H1 (cell line): ENCODE measurements at regions not wholly inside any gene's neighbourhood (a gene's known extent, or its start where the extent isn't known, plus 50 kb on each side); places are given as distances from the start of the nearest gene placed in this dataset.

ENCODE experiments used
- CTCF ChIA-PET: fragments of 300-600 bp; sonication (Branson Sonifier 250); formaldehyde crosslinking; loops from one replicate; lab custom pipeline; 2021; ENCODE audit not compliant: partially characterized antibody; lab: Charles Lee
- POLR2A ChIA-PET: fragments of 300-600 bp; sonication (Branson Sonifier 250); formaldehyde crosslinking; loops from one replicate; lab custom pipeline; 2021; ENCODE audit warnings: inconsistent platforms; ENCODE audit not compliant: partially characterized antibody; lab: Charles Lee
- DNase-seq, 2 experiments: peaks; one replicate each; pipeline versions ENCODE4 v3.0.0 to v3.0.0-alpha.2; 2010 to 2022; ENCODE audit warnings: low spot score in 2 of 2, low read depth in 1 of 2, mixed read lengths in 1 of 2
- FAIRE-seq: peaks from 2 replicates; lab custom pipeline; 2011; peaks lifted over from hg19 to GRCh38; lab: Jason Lieb, UNC
- H2AFZ ChIP-seq: 2 replicates; pipeline ENCODE4 v1.8.1; 2012; ENCODE audit warnings: low read length, inconsistent platforms
- H2AK5ac ChIP-seq: 2 replicates; pipeline ENCODE4 v1.6.1; 2013; ENCODE audit warnings: low read depth, low read length
- H2BK120ac ChIP-seq: replicated peaks from 2 replicates; pipeline ENCODE3; 2013; ENCODE audit warnings: low read depth, low read length, inconsistent platforms
- H2BK12ac ChIP-seq: 2 replicates; pipeline ENCODE4 v1.6.1; 2013; ENCODE audit warnings: low read depth, low read length
- H2BK15ac ChIP-seq: 2 replicates; pipeline ENCODE4 v1.6.1; 2013; ENCODE audit warnings: low read length
- H2BK20ac ChIP-seq: 2 replicates; pipeline ENCODE4 v1.6.1; 2013; ENCODE audit warnings: low read length
- H2BK5ac ChIP-seq: 2 replicates; pipeline ENCODE4 v1.6.1; 2013; ENCODE audit warnings: low read depth, low read length
- H3K14ac ChIP-seq: 2 replicates; pipeline ENCODE4 v1.6.1; 2013; ENCODE audit warnings: inconsistent platforms; ENCODE audit not compliant: insufficient read length
- H3K18ac ChIP-seq: 2 replicates; pipeline ENCODE4 v1.6.1; 2013; ENCODE audit warnings: low read length; ENCODE audit errors: extremely low read depth
- H3K23ac ChIP-seq: 2 replicates; pipeline ENCODE4 v1.6.1; 2013; ENCODE audit warnings: inconsistent platforms; ENCODE audit not compliant: insufficient read length
- H3K23me2 ChIP-seq: 2 replicates; pipeline ENCODE4 v1.6.1; 2013; ENCODE audit warnings: low read depth, low read length
- H3K27ac ChIP-seq: 2 replicates; pipeline ENCODE4 v1.6.1; 2011; ENCODE audit warnings: low read depth, low read length, inconsistent platforms
- H3K27me3 ChIP-seq, 4 experiments: replicated peaks in 1 of 4; 1 replicate in 1 of 4; 2 replicates in 3 of 4; pipeline versions ENCODE4 v1.6.1 to v1.8.1; 2011 to 2013; ENCODE audit warnings: low read length in 3 of 4, mild to moderate bottlenecking in 3 of 4, inconsistent platforms in 2 of 4, mixed read lengths in 2 of 4, moderate library complexity in 1 of 4; ENCODE audit not compliant: control insufficient read depth in 3 of 4, insufficient read depth in 3 of 4; ENCODE audit errors: extremely low read depth in 1 of 4
- H3K36me3 ChIP-seq, 4 experiments: 2 replicates each; pipeline versions ENCODE4 v1.6.1 to v1.8.1; 2011 to 2013; ENCODE audit warnings: mild to moderate bottlenecking in 4 of 4, low read length in 3 of 4, moderate library complexity in 2 of 4, control low read depth in 1 of 4, inconsistent platforms in 1 of 4; ENCODE audit not compliant: insufficient read depth in 4 of 4, control insufficient read depth in 2 of 4
- H3K4ac ChIP-seq: replicated peaks from 2 replicates; pipeline ENCODE3; 2013; ENCODE audit warnings: low read length, low read depth, mixed read lengths, inconsistent platforms; ENCODE audit not compliant: insufficient read length
- H3K4me1 ChIP-seq, 4 experiments: replicated peaks in 1 of 4; 1 replicate in 1 of 4; 2 replicates in 3 of 4; pipeline versions ENCODE4 v1.6.1 to v1.8.1; 2011 to 2013; ENCODE audit warnings: low read length in 3 of 4, inconsistent platforms in 2 of 4, mixed read lengths in 1 of 4; ENCODE audit not compliant: insufficient read depth in 4 of 4, control insufficient read depth in 3 of 4
- H3K4me2 ChIP-seq, 2 experiments: 2 replicates each; pipeline versions ENCODE4 v1.6.1 to v1.8.1; 2011 to 2013; ENCODE audit warnings: low read depth in 2 of 2, low read length in 2 of 2, control low read depth in 1 of 2, inconsistent platforms in 1 of 2, mild to moderate bottlenecking in 1 of 2; ENCODE audit not compliant: insufficient read depth in 1 of 2
- H3K4me3 ChIP-seq, 4 experiments: fragments of 200-600, 300-600 bp in 1 of 4; sonication (generic), shearing (Covaris generic), sonication (Bioruptor Twin) in 1 of 4; 2 replicates each; pipeline versions ENCODE4 v1.5.1 to v1.8.1; 2011 to 2016; ENCODE audit warnings: low read length in 4 of 4, low read depth in 3 of 4, control low read depth in 2 of 4, inconsistent platforms in 2 of 4, mild to moderate bottlenecking in 2 of 4, mixed read lengths in 1 of 4, moderate library complexity in 1 of 4; ENCODE audit not compliant: insufficient read depth in 2 of 4; ENCODE audit errors: extremely low read depth in 1 of 4
- H3K56ac ChIP-seq: replicated peaks from 2 replicates; pipeline ENCODE3; 2013; ENCODE audit warnings: low read depth, mild to moderate bottlenecking, mixed read lengths, low read length, inconsistent platforms; ENCODE audit not compliant: insufficient read length
- H3K79me1 ChIP-seq: 2 replicates; pipeline ENCODE4 v1.6.1; 2013; ENCODE audit warnings: low read depth, low read length, control low read depth
- H3K79me2 ChIP-seq, 2 experiments: 2 replicates each; pipeline versions ENCODE4 v1.6.1 to v1.8.1; 2012 to 2013; ENCODE audit warnings: low read length in 2 of 2, mild to moderate bottlenecking in 2 of 2, inconsistent platforms in 1 of 2; ENCODE audit not compliant: insufficient read depth in 2 of 2, control insufficient read depth in 1 of 2
- H3K9ac ChIP-seq, 4 experiments: replicated peaks in 1 of 4; 1 replicate in 1 of 4; 2 replicates in 3 of 4; pipeline versions ENCODE4 v1.6.1 to v1.8.1; 2011 to 2013; ENCODE audit warnings: low read depth in 3 of 4, low read length in 3 of 4, control low read depth in 2 of 4, mild to moderate bottlenecking in 2 of 4, moderate library complexity in 2 of 4, inconsistent platforms in 1 of 4; ENCODE audit errors: extremely low read depth in 1 of 4
- H3K9me3 ChIP-seq, 2 experiments: 2 replicates each; pipeline versions ENCODE4 v1.6.1 to v1.8.1; 2012 to 2013; ENCODE audit warnings: mild to moderate bottlenecking in 2 of 2, moderate library complexity in 2 of 2, control low read depth in 1 of 2, inconsistent platforms in 1 of 2, low read depth in 1 of 2, low read length in 1 of 2, mixed read lengths in 1 of 2; ENCODE audit not compliant: insufficient read depth in 2 of 2
- H4K20me1 ChIP-seq, 2 experiments: replicated peaks in 1 of 2; 2 replicates each; pipeline versions ENCODE3 to v1.8.1; 2011 to 2013; ENCODE audit warnings: inconsistent platforms in 2 of 2, low read length in 2 of 2, mild to moderate bottlenecking in 1 of 2; ENCODE audit not compliant: insufficient read depth in 2 of 2, control insufficient read depth in 1 of 2
- H4K5ac ChIP-seq: 2 replicates; pipeline ENCODE4 v1.6.1; 2013; ENCODE audit warnings: low read length, low read depth, mixed read lengths, inconsistent platforms; ENCODE audit not compliant: insufficient read length
- H4K8ac ChIP-seq: 2 replicates; pipeline ENCODE4 v1.8.0; 2013; ENCODE audit warnings: mild to moderate bottlenecking, moderate library complexity, low read length, inconsistent platforms; ENCODE audit not compliant: insufficient read depth; ENCODE audit errors: extremely low read depth
- H4K91ac ChIP-seq: replicated peaks from 2 replicates; pipeline ENCODE3; 2013; ENCODE audit warnings: low read length, mixed read lengths, inconsistent platforms; ENCODE audit not compliant: insufficient read length
- BCL11A ChIP-seq, 2 experiments: IDR thresholded peaks; one replicate each; pipeline ENCODE4 v1.6.1; 2011; ENCODE audit warnings: low read depth in 2 of 2, low read length in 2 of 2, mild to moderate bottlenecking in 2 of 2
- WGBS, 2 experiments: shearing (Covaris generic) in 1 of 2; methylation state at CpG; one replicate each; pipeline versions ENCODE4 v1.1.6 to v1.1.7; 2013 to 2015; ENCODE audit warnings: low lambda C conversion rate in 2 of 2, mixed read lengths in 2 of 2, inconsistent platforms in 1 of 2, low coverage in 1 of 2, missing lambda C conversion rate in 1 of 2; ENCODE audit not compliant: insufficient replicate concordance in 2 of 2, insufficient coverage in 1 of 2, insufficient read length in 1 of 2; ENCODE audit errors: extremely low coverage in 1 of 2, missing lambda C conversion rate in 1 of 2; 5-methylcytosine and 5-hydroxymethylcytosine counted together

- no peak overlapping the region for H3K23ac ChIP-seq
- no peaks in the 10 kb centered on the region for H3K4me1 ChIP-seq
- CTCF ChIA-PET: interaction anchor here (0.9 to 1.3 kb wide), 4 partner anchors 12 to 492 kb away, joined by 3 to 4 read pairs (median 3); no protein-coding TSS in a partner anchor
- POLR2A ChIA-PET: no interaction called here
- no peak overlapping the region for H2BK20ac ChIP-seq
- H2AFZ ChIP-seq: no peak overlapping the region
- no peak overlapping the region for H4K8ac ChIP-seq
- no peak overlapping the region for H3K4ac ChIP-seq
- no peak overlapping the region for H2AK5ac ChIP-seq
- no peak overlapping the region for H3K56ac ChIP-seq
- no peaks in the 10 kb centered on the region for H3K79me2 ChIP-seq
- no peak overlapping the region for H3K18ac ChIP-seq
- no peak for DNase-seq
- 91% methylated on average over 4 of the region's 4 CpGs; no CpG with 5 or more reads in 1 of the 2 experiments for WGBS, 2 experiments
- H2BK5ac ChIP-seq: no peak overlapping the region
- H3K36me3 ChIP-seq: no peaks in the 10 kb centered on the region
- no peak overlapping the region for H3K9ac ChIP-seq
- no peaks in the 10 kb centered on the region for H3K79me1 ChIP-seq
- H3K4me3 ChIP-seq: no peak overlapping the region
- no peak overlapping the region for H2BK12ac ChIP-seq
- no peaks in the 10 kb centered on the region for H4K20me1 ChIP-seq
- no peak for FAIRE-seq
- H3K4me2 ChIP-seq: no peak overlapping the region
- H3K23me2 ChIP-seq: no peaks in the 10 kb centered on the region
- no peak overlapping the region for H4K91ac ChIP-seq
- H3K9me3 ChIP-seq: no peaks in the 10 kb centered on the region
- no peak overlapping the region for H2BK15ac ChIP-seq
- H4K5ac ChIP-seq: no peak overlapping the region
- no peak overlapping the region for H3K27ac ChIP-seq
- H3K14ac ChIP-seq: no peak overlapping the region
- no peaks in the 10 kb centered on the region for H3K27me3 ChIP-seq
- H2BK120ac ChIP-seq: no peak overlapping the region
- no peak for TF ChIP-seq BCL11A (IDR thresholded peaks at IDR 0.05; ENCODE audit: low read depth in 2 of 2, low read length in 2 of 2)
Observed at GRCh38 chr5:111668477-111669414, 88.2 kb downstream of the NREP start.
